OCI-LY3 (cell line): ENCODE measurements at regions not wholly inside any gene's neighbourhood (a gene's known extent, or its start where the extent isn't known, plus 50 kb on each side); places are given as distances from the start of the nearest gene placed in this dataset.

Experiments
- H2AFZ ChIP-seq: fragments of 200-600, 300-600 bp; shearing (Covaris generic); 2 replicates; pipeline ENCODE4 v1.6.0; 2014; ENCODE audit warnings: antibody characterized with exemption, low read depth, low read length
- H3K27ac ChIP-seq: fragments of 200-600, 300-600 bp; sonication (generic); 2 replicates; pipeline ENCODE4 v1.5.1; 2014; ENCODE audit warnings: mild to moderate bottlenecking, low read length, moderate library complexity, mixed read lengths
- H3K27me3 ChIP-seq: fragments of 200-600, 300-600 bp; sonication (generic); 2 replicates; pipeline ENCODE4 v1.6.1; 2014; ENCODE audit warnings: low read depth, low read length, mixed read lengths
- H3K36me3 ChIP-seq: fragments of 200-600, 300-600 bp; sonication (generic); replicated peaks from 2 replicates; pipeline ENCODE3; 2014; ENCODE audit warnings: low read depth, low read length, mixed read lengths
- H3K4me1 ChIP-seq: fragments of 300-600, 200-600 bp; sonication (generic); 2 replicates; pipeline ENCODE4 v1.6.1; 2014; ENCODE audit warnings: low read length, mixed read lengths
- H3K4me2 ChIP-seq: fragments of 200-600, 300-600 bp; sonication (generic); 2 replicates; pipeline ENCODE4 v1.6.1; 2014; ENCODE audit warnings: low read length, mixed read lengths
- H3K4me3 ChIP-seq: fragments of 300-600, 200-600 bp; sonication (generic); 2 replicates; pipeline ENCODE4 v1.5.1; 2014; ENCODE audit warnings: antibody characterized with exemption, mild to moderate bottlenecking, low read length, moderate library complexity
- H3K79me2 ChIP-seq: fragments of 300-600, 200-600 bp; shearing (Covaris generic); 2 replicates; pipeline ENCODE4 v1.6.1; 2014; ENCODE audit warnings: mild to moderate bottlenecking, low read length, mixed read lengths
- H3K9ac ChIP-seq: fragments of 300-600, 200-600 bp; shearing (Covaris generic); 2 replicates; pipeline ENCODE4 v1.6.0; 2014; ENCODE audit warnings: mild to moderate bottlenecking, low read length, moderate library complexity
- H3K9me3 ChIP-seq: fragments of 200-600, 300-600 bp; shearing (Covaris generic); 2 replicates; pipeline ENCODE4 v1.6.1; 2014; ENCODE audit warnings: low read length, mixed read lengths; ENCODE audit not compliant: insufficient read depth
- H4K20me1 ChIP-seq: fragments of 200-600, 300-600 bp; sonication (generic); 2 replicates; pipeline ENCODE4 v1.6.1; 2016; ENCODE audit warnings: low read length, mixed read lengths; ENCODE audit not compliant: insufficient read depth
- CTCF ChIP-seq: fragments of 200-600, 300-600 bp; sonication (generic); IDR thresholded peaks from 2 replicates; pipeline ENCODE4 v1.5.1; 2014; ENCODE audit warnings: antibody characterized with exemption, low read length, low read depth
- EZH2phosphoT487 ChIP-seq: fragments of 200-600 bp; shearing (Covaris generic); IDR thresholded peaks from 2 replicates; pipeline ENCODE4 v1.6.1; 2018; ENCODE audit warnings: antibody characterized with exemption, mixed run types, low read depth

- peaks cover 2% of the 10 kb centered on the region; the same call in 1 of the 2 replicates for H4K20me1 ChIP-seq
- H3K9me3 ChIP-seq: no peaks in the 10 kb centered on the region
- no peaks in the 10 kb centered on the region for H3K79me2 ChIP-seq
- H3K9ac ChIP-seq: no peak overlapping the region
- H3K27me3 ChIP-seq: peaks cover 86% of the 10 kb centered on the region
- no peak overlapping the region for H3K27ac ChIP-seq
- TF ChIP-seq EZH2phosphoT487 (no peak), CTCF (no peak)
- H3K4me1 ChIP-seq: no peaks in the 10 kb centered on the region
- no peak overlapping the region for H3K4me2 ChIP-seq
- H2AFZ ChIP-seq: no peak overlapping the region
- H3K36me3 ChIP-seq: no peaks in the 10 kb centered on the region
- no peak overlapping the region for H3K4me3 ChIP-seq
Observed at GRCh38 chr2:39511219-39511604, 74.1 kb upstream of the MAP4K3 start.

GRCh38 chr2:39511605-39512433 lies 74.7 kb upstream of the MAP4K3 start:
- no peak overlapping the region for H3K27ac ChIP-seq
- H3K27me3 ChIP-seq: peaks cover 89% of the 10 kb centered on the region
- no peak overlapping the region for H2AFZ ChIP-seq
- peaks cover 2% of the 10 kb centered on the region; the same call in 1 of the 2 replicates for H4K20me1 ChIP-seq
- no peaks in the 10 kb centered on the region for H3K9me3 ChIP-seq
- H3K4me2 ChIP-seq: no peak overlapping the region
- no peaks in the 10 kb centered on the region for H3K36me3 ChIP-seq
- no peaks in the 10 kb centered on the region for H3K79me2 ChIP-seq
- no peak overlapping the region for H3K4me3 ChIP-seq
- no peak overlapping the region for H3K9ac ChIP-seq
- no peaks in the 10 kb centered on the region for H3K4me1 ChIP-seq
- TF ChIP-seq EZH2phosphoT487 (no peak), CTCF (no peak)

- H3K9ac ChIP-seq: no peak overlapping the region
- H4K20me1 ChIP-seq: peaks cover 2% of the 10 kb centered on the region; the same call in 1 of the 2 replicates
- H3K36me3 ChIP-seq: no peaks in the 10 kb centered on the region
- no peak overlapping the region for H2AFZ ChIP-seq
- H3K27me3 ChIP-seq: peaks cover 89% of the 10 kb centered on the region
- H3K9me3 ChIP-seq: no peaks in the 10 kb centered on the region
- no peak overlapping the region for H3K4me3 ChIP-seq
- H3K27ac ChIP-seq: no peak overlapping the region
- H3K79me2 ChIP-seq: no peaks in the 10 kb centered on the region
- no peaks in the 10 kb centered on the region for H3K4me1 ChIP-seq
- H3K4me2 ChIP-seq: no peak overlapping the region
- TF ChIP-seq CTCF (no peak), EZH2phosphoT487 (no peak)
Observed at GRCh38 chr2:39512434-39512935, 75.4 kb upstream of the MAP4K3 start.

GRCh38 chr2:39512941-39513340 lies 75.9 kb upstream of the MAP4K3 start:
- Histone ChIP-seq H3K4me3 (no peak overlapping the region), H2AFZ (no peak overlapping the region), H3K4me1 (no peaks in the 10 kb centered on the region), H3K27ac (no peak overlapping the region), H3K27me3 (peaks cover 89% of the 10 kb centered on the region), H3K36me3 (no peaks in the 10 kb centered on the region), H3K9me3 (no peaks in the 10 kb centered on the region), H3K79me2 (no peaks in the 10 kb centered on the region), H3K9ac (no peak overlapping the region), H3K4me2 (no peak overlapping the region), H4K20me1 (peaks cover 2% of the 10 kb centered on the region; the same call in 1 of the 2 replicates)
- TF ChIP-seq EZH2phosphoT487 (no peak), CTCF (no peak)
